ENCODE measurements at regions not wholly inside any gene's neighbourhood (a gene's known extent, or its start where the extent isn't known, plus 50 kb on each side); places are given as distances from the start of the nearest gene placed in this dataset.

DNA sequence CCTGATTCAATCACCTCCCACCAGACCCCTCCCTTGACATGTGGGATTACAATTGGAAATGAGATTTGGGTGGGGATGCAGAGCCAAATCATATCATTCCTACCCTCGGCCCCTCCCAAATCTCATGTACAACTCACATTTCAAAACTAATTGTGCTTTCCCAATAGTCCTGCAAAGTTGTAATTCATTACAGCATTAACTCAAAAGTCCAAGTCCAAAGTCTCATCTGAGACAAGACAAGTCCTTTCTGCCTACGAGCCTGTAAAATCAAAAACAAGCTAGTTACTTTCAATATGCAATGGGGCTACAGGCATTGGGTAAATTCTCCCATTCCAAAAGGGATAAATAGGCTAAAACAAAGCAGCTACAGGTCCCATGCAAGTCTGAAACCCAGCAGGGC, 634.6 kb downstream of the SLC6A15 start:
- Histone ChIP-seq H3K4me2 (ENCODE audit: control insufficient read depth, extremely low read depth, insufficient read depth, low read depth, low read length) (no peak overlapping the region), H3K4me3 (ENCODE audit: control insufficient read depth in 2 of 3, extremely low read depth in 1 of 3, insufficient read depth in 2 of 3, low read depth in 1 of 3, low read length in 3 of 3) (no peak overlapping the region), H3K9ac (ENCODE audit: control insufficient read depth, extremely low read depth, insufficient read depth, low read length) (no peak overlapping the region), H3K9me1 (ENCODE audit: control insufficient read depth, extremely low read depth, insufficient read depth, low read length) (no peaks in the 10 kb centered on the region), H3K27me3 (ENCODE audit: control insufficient read depth, extremely low read depth, insufficient read depth, low read length) (no peaks in the 10 kb centered on the region), H3K4me1 (ENCODE audit: control insufficient read depth, extremely low read depth, insufficient read depth, low read length) (no peaks in the 10 kb centered on the region), H3K36me3 (ENCODE audit: control insufficient read depth in 2 of 2, extremely low read depth in 1 of 2, insufficient read depth in 2 of 2, low read length in 2 of 2) (no peaks in the 10 kb centered on the region), H3K79me2 (ENCODE audit: control insufficient read depth, insufficient read depth, low read length) (no peaks in the 10 kb centered on the region), H3K27ac (ENCODE audit: control insufficient read depth, insufficient read depth, low read length) (no peak overlapping the region), H2AFZ (ENCODE audit: control insufficient read depth, low read length) (no peak overlapping the region), H4K20me1 (ENCODE audit: control insufficient read depth, extremely low read depth, insufficient read depth, low read length) (no peaks in the 10 kb centered on the region), H3K9me3 (ENCODE audit: control insufficient read depth, low read depth, low read length) (no peaks in the 10 kb centered on the region)
- TF ChIP-seq CTCF (optimal IDR thresholded peaks at IDR 0.05 in 1 of 3, IDR thresholded peaks at IDR 0.05 in 1 of 3, conservative IDR thresholded peaks at IDR 0.05 in 1 of 3; ENCODE audit: extremely low read depth in 1 of 3, insufficient read depth in 2 of 3, low read length in 3 of 3) = no peak
- TF ChIP-seq EZH2 (IDR thresholded peaks at IDR 0.05; ENCODE audit: low read length) = no peak
- DNase-seq (ENCODE audit: low read depth, low spot score) (no peak), FAIRE-seq (no peak)
- dilution Hi-C loops (cut with MboI; ENCODE audit: extremely low pct_ligation_motif_present, low sequenced_read_pairs) = no loop called here

DNA sequence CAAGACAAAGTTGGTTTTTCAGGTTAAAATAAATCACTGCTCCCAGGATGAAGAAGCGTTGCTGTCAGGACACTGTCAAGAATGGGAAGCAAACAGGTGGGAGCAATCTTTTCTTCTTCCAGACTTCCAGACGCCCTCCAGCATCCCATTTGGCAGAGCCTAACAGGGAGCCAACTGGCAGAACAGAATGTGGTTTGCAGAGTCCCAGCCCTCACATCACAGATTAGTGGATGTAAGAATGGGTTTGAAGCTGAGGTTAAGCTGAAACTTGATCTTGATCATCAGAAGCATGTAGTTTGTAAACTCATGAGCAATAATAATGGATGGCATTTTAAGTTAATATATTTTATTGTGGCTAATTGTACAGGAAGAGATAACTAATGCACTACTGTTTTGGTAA, 636.4 kb downstream of the SLC6A15 start:
- H3K36me3 ChIP-seq (ENCODE audit: control insufficient read depth in 2 of 2, extremely low read depth in 1 of 2, insufficient read depth in 2 of 2, low read length in 2 of 2) = no peaks in the 10 kb centered on the region
- no peaks in the 10 kb centered on the region for H3K9me3 ChIP-seq (ENCODE audit: control insufficient read depth, low read depth, low read length)
- H3K9me1 ChIP-seq (ENCODE audit: control insufficient read depth, extremely low read depth, insufficient read depth, low read length) = no peaks in the 10 kb centered on the region
- no peak overlapping the region for H3K9ac ChIP-seq (ENCODE audit: control insufficient read depth, extremely low read depth, insufficient read depth, low read length)
- no peak for DNase-seq (ENCODE audit: low read depth, low spot score)
- no peak overlapping the region for H3K4me3 ChIP-seq (ENCODE audit: control insufficient read depth in 2 of 3, extremely low read depth in 1 of 3, insufficient read depth in 2 of 3, low read depth in 1 of 3, low read length in 3 of 3)
- no peak overlapping the region for H3K27ac ChIP-seq (ENCODE audit: control insufficient read depth, insufficient read depth, low read length)
- FAIRE-seq = no peak
- no peak overlapping the region for H3K4me2 ChIP-seq (ENCODE audit: control insufficient read depth, extremely low read depth, insufficient read depth, low read depth, low read length)
- H3K4me1 ChIP-seq (ENCODE audit: control insufficient read depth, extremely low read depth, insufficient read depth, low read length) = no peaks in the 10 kb centered on the region
- no peak for TF ChIP-seq CTCF (optimal IDR thresholded peaks at IDR 0.05 in 1 of 3, IDR thresholded peaks at IDR 0.05 in 1 of 3, conservative IDR thresholded peaks at IDR 0.05 in 1 of 3; ENCODE audit: extremely low read depth in 1 of 3, insufficient read depth in 2 of 3, low read length in 3 of 3)
- no peak for TF ChIP-seq EZH2 (IDR thresholded peaks at IDR 0.05; ENCODE audit: low read length)
- no peak overlapping the region for H2AFZ ChIP-seq (ENCODE audit: control insufficient read depth, low read length)
- no peaks in the 10 kb centered on the region for H3K79me2 ChIP-seq (ENCODE audit: control insufficient read depth, insufficient read depth, low read length)
- no peaks in the 10 kb centered on the region for H4K20me1 ChIP-seq (ENCODE audit: control insufficient read depth, extremely low read depth, insufficient read depth, low read length)
- H3K27me3 ChIP-seq (ENCODE audit: control insufficient read depth, extremely low read depth, insufficient read depth, low read length) = no peaks in the 10 kb centered on the region
- dilution Hi-C loops (cut with MboI; ENCODE audit: extremely low pct_ligation_motif_present, low sequenced_read_pairs) = no loop called here

All from keratinocyte (primary cell).